Right renal pelvis (tissue), 4 donors: ENCODE measurements at regions not wholly inside any gene's neighbourhood (a gene's known extent, or its start where the extent isn't known, plus 50 kb on each side); places are given as distances from the start of the nearest gene placed in this dataset.
A peak's percentile ranks its signal among the peaks of the same experiment; 100 is the strongest.
"Not testable (repeated sequence)": the region's sequence is repeated elsewhere in the genome, so short reads cannot be mapped to it uniquely, and the experiment has no call there.

ENCODE experiments used
- DNase-seq, 4 donors: peaks; one replicate each; pipeline ENCODE4 v3.0.0-alpha.2; 2013; ENCODE audit warnings: low read depth in 4 of 4, low spot score in 3 of 4, missing footprints in 1 of 4

GRCh38 chr1:145553795-145554194, 54.0 kb upstream of the GPR89A start:
- DNase-seq: not testable (repeated sequence)

GRCh38 chr1:145545055-145545454, 62.7 kb upstream of the GPR89A start:
- DNase-seq: no peak

- DNase-seq: not testable (repeated sequence)
Observed at GRCh38 chr1:145541685-145542084, 66.1 kb upstream of the GPR89A start.

- DNase-seq: not testable (repeated sequence)
Observed at GRCh38 chr1:145541246-145541645, 66.5 kb upstream of the GPR89A start.

- not testable (repeated sequence) for DNase-seq
Observed at GRCh38 chr1:145538118-145538882, 69.5 kb upstream of the GPR89A start.

DNA sequence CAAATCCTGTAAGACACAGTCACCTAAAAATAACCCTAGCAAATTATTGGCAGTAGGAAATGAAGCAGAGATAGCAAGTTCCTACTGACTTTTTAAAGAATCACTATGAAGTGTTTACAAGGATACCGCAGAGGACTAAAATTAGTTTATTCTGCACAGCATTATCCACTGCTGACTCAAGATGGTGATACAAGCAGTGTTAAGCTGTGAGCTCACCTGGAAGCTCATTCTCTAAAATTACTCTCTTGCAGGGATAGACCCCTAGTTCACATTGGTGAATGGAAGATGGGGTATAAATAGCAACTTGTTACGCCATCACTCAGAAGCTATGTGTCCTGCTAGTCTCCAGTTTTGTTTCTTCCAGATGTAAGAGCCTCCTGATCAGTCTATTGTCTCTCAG, 70.8 kb upstream of the GPR89A start:
- DNase-seq: not testable (repeated sequence)

DNA sequence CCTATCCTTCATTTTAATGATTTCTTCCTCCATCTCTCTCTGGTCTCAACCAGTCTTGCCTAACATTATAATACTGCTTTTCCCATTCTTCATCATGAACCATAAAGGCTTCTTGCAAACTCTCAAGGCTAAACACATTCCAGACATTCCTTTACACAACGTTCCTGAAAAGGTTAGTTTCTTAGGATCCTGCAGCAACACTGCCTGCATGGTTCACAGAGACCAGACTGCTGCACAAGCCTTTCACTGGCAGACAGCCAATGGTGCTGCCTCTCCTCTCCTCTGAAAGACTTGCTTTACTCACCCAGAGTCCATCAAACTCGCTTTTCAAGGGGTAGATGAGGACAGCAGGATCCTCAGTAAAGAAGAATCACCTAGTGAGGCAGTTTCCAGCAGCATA, 72.3 kb upstream of the GPR89A start:
- DNase-seq: peak in 3 of 4 donors; percentile 16 to 37 (median 33)

- not testable (repeated sequence) for DNase-seq
Observed at GRCh38 chr1:145528068-145528564, 79.7 kb upstream of the GPR89A start.

DNA sequence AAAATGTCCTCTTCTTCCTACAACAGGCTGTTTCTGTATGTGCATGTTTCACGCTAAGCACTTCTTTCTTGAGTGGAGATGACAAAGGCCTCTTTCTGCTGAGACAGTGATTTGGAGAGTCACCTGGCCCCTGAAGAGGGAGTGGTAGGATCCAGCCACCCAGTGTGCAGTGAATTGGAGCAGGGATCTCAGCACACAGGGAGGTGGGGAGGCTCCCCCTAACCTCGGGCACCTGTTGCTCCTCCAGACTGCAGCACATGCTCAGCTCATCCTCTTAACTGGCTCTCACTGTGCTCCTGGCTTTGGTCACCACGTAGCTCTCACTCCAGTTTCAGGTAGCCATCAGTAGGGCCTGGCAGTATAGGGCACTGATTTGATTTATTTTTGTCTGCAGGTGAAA, 87.6 kb upstream of the GPR89A start:
- not testable (repeated sequence) for DNase-seq

DNA sequence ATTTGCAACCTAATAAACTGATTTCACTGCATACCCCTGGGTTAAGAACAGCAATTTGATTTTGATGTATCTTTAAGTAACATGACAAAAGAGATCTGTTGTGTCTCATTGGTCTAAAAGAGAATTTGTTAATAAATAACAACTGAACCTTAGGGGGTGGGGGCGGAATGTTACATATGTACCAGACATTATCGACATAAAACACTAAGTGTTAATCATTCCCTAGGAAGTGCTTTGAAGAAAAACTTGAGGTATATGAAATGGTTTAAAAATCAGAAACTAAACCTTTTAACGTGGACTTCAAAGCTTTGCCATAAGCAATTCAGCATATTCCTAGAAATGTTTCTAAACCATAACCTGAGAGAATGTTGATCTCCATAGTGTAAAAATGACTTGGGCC, 88.5 kb upstream of the GPR89A start:
- not testable (repeated sequence) for DNase-seq

DNA sequence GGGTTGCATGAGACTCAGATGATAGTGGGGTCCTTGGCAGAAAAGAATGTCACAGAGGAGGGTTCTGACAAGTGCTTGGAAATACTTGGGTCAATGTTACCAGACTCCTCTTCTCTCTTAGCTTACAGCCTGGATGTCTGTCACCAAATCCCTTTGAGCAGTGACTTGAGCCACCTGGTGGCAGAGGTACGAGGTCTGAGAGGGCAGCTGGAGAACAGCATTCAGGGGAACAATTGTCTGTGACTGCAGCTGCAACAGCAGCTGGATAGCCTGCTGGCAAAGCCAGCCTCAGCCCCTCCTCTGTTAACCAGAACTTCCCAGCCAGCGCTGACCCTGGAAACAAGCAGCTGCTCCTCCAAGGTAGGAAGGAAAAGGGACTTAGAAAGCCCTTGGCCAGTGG, 87.6 kb upstream of the NBPF20 start:
- DNase-seq: not testable (repeated sequence)

- DNase-seq: not testable (repeated sequence)
Observed at GRCh38 chr1:145508053-145508452, 82.7 kb upstream of the NBPF20 start.

- not testable (repeated sequence) for DNase-seq
Observed at GRCh38 chr1:145505663-145506647, 80.6 kb upstream of the NBPF20 start.

- not testable (repeated sequence) for DNase-seq
Observed at GRCh38 chr1:145504834-145505413, 79.5 kb upstream of the NBPF20 start.

GRCh38 chr1:145504310-145504709, 78.9 kb upstream of the NBPF20 start:
- DNase-seq: not testable (repeated sequence)

DNA sequence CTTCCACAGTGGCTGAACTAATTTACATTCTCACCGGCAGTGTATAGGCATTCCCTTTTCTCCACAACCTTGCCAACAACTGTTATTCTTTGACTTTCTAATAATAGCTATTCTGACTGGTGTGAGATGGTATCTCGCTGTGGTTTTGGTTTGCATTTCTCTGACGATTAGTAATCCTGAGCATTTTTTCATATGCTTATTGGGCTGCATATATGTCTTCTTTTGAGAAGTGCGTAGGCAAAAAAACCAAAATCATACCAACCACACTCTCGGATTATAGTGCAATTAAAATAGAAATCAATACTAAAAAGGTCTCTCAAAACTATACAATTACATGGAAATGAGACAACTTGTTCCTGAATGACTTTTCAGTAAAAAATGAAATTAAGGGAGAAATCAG, 74.8 kb upstream of the NBPF20 start:
- not testable (repeated sequence) for DNase-seq

DNA sequence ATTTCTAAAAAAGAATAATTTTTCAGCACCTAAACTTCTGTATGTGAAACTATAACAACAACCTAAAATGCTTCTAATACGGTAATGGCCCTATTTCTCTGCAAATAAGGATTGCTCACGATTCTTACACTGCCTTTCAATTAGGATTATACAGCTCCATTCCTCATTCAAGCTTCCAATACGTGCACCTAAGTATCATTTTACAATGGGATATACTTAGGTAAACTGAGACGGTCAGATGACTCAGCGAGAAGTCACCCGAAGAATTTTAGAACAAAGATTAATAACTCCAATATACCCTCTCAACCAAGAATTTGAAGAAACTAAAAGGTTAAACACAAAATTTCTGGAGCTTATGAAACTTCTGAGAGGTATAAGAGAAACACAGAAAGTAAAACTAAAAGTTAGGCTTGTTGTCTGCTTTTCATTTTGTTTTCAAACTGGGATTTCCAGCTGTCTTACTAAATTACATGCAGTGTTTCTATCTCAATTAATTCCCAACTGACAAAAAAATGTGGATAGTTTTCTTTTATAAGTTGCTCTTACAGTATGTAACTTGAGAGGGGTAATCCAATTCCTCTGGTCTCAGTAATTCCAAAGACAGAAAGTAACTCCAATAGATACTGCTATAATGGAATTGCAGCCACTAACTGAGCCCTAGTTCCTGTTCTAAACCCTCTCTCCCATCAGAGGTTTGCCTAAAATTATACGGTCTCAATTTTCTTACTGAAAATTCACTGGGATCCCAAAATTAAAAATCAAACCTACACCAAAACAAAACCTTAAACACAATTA, 69.9 kb upstream of the NBPF20 start:
- not testable (repeated sequence) for DNase-seq

DNA sequence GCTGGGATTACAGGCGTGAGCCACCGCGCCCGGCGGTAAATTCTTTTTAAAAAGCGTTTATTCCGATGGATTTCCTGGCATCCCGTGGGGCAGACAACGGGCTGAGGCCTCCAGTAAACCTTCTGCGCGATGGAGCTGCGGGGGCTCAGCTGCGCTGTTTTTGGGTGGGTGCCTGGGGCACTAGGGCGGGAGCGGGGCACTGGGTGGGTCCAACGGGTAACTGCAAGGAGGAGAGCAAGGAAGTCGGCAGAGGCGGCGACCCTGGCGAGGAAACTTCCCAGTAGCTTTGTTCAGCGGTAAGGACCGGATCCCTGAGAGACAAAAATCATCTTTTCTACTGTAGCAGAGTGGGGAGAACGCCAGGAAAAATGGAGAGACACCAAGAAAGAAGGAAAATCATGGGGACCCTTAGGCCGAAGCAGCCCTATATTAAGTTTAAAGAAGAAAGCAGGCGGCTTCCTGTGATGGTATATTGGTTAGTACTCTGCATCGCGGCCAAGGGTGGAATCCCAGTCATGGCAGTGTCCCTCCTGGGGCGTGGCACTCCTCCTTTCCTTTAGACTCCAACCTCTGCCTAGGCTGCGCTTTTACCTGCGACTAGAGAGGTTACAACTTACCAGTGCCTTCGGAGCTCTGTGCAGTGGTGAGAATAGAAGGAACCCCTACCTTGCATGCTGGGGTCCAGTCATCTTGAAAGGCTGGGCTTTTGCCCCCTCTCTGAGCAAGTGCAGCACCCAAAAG, 63.0 kb upstream of the NBPF20 start:
- not testable (repeated sequence) for DNase-seq

DNA sequence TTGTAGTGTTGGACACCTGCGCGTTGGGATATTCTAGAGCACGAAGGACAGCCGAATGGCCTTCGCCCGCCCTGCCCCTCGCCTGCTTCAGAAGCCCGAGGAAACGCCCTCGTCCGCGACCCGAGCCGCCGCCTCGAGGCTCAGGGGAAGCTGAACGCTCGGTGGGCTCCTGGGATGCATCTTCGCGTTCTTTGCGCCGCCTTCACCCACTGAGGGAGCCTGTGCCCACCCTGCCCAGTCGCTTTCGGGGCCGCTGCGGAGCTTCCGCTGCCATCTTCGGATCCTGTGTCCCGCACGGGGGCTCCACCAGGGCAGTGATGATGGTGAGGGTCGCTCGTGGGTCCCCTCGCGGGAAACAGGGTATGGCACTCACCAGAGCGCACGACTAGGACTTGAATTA, 61.8 kb upstream of the NBPF20 start:
- not testable (repeated sequence) for DNase-seq
